Mesendoderm (in vitro differentiated cells): ENCODE measurements at regions not wholly inside any gene's neighbourhood (a gene's known extent, or its start where the extent isn't known, plus 50 kb on each side); places are given as distances from the start of the nearest gene placed in this dataset.

Source experiments
- DNase-seq: peaks from one replicate; pipeline ENCODE4 v3.0.0; 2013
- H2AK5ac ChIP-seq: 2 replicates; pipeline ENCODE4 v1.6.1; 2013; ENCODE audit warnings: low read length, inconsistent platforms
- H2BK120ac ChIP-seq: 2 replicates; pipeline ENCODE4 v1.6.1; 2013; ENCODE audit warnings: low read depth, mild to moderate bottlenecking, low read length, moderate library complexity, mixed read lengths
- H2BK15ac ChIP-seq: replicated peaks from 2 replicates; pipeline ENCODE4 v1.6.1; 2013; ENCODE audit warnings: low read depth, mild to moderate bottlenecking, moderate library complexity
- H2BK5ac ChIP-seq: 2 replicates; pipeline ENCODE4 v1.6.1; 2013; ENCODE audit warnings: low read length, inconsistent platforms
- H3K18ac ChIP-seq: 2 replicates; pipeline ENCODE4 v1.6.1; 2013; ENCODE audit warnings: mild to moderate bottlenecking, low read length, mixed read lengths
- H3K23ac ChIP-seq: one replicate; pipeline ENCODE4 v1.6.1; 2013; ENCODE audit warnings: low read length
- H3K27ac ChIP-seq: 2 replicates; pipeline ENCODE4 v1.5.1; 2013; ENCODE audit warnings: low read depth, mild to moderate bottlenecking, inconsistent platforms, low read length, moderate library complexity
- H3K27me3 ChIP-seq: 2 replicates; pipeline ENCODE4 v1.6.1; 2013; ENCODE audit warnings: low read length, control low read depth, mild to moderate bottlenecking, inconsistent platforms; ENCODE audit not compliant: insufficient read depth, poor library complexity
- H3K36me3 ChIP-seq: 2 replicates; pipeline ENCODE4 v1.6.1; 2013; ENCODE audit warnings: low read length, inconsistent platforms; ENCODE audit not compliant: control insufficient read depth, insufficient read depth
- H3K4ac ChIP-seq: one replicate; pipeline ENCODE4 v1.6.1; 2013; ENCODE audit warnings: low read depth, mild to moderate bottlenecking, low read length, moderate library complexity
- H3K4me1 ChIP-seq: 2 replicates; pipeline ENCODE4 v1.6.1; 2013; ENCODE audit warnings: low read depth, low read length, inconsistent platforms; ENCODE audit not compliant: control insufficient read depth
- H3K4me2 ChIP-seq: 2 replicates; pipeline ENCODE4 v1.6.1; 2013; ENCODE audit warnings: low read length
- H3K4me3 ChIP-seq: 2 replicates; pipeline ENCODE4 v1.5.1; 2013; ENCODE audit warnings: mild to moderate bottlenecking, low read length
- H3K56ac ChIP-seq: one replicate; pipeline ENCODE4 v1.6.1; 2013; ENCODE audit warnings: low read length
- H3K79me1 ChIP-seq: 2 replicates; pipeline ENCODE4 v1.6.1; 2013; ENCODE audit warnings: low read length, inconsistent platforms
- H3K79me2 ChIP-seq: 2 replicates; pipeline ENCODE4 v1.6.1; 2013; ENCODE audit warnings: mild to moderate bottlenecking, low read length; ENCODE audit not compliant: control insufficient read depth, insufficient read depth
- H3K9ac ChIP-seq: 2 replicates; pipeline ENCODE4 v1.6.1; 2013; ENCODE audit warnings: low read length, inconsistent platforms
- H4K5ac ChIP-seq: one replicate; pipeline ENCODE4 v1.6.1; 2013; ENCODE audit warnings: low read length
- H4K8ac ChIP-seq: one replicate; pipeline ENCODE4 v1.6.1; 2013; ENCODE audit warnings: low read depth, mild to moderate bottlenecking, control low read depth, low read length, moderate library complexity
- WGBS: extraction: QIAGEN DNeasy Blood & Tissue Kit; methylation state at CpG from one replicate; pipeline ENCODE4 v1.1.7; 2013; ENCODE audit warnings: low lambda C conversion rate, missing lambda C conversion rate; ENCODE audit not compliant: insufficient coverage; ENCODE audit errors: extremely low coverage; 5-methylcytosine and 5-hydroxymethylcytosine counted together

GRCh38 chr14:105863296-105864108, 337.1 kb downstream of the TMEM121 start:
- no peaks in the 10 kb centered on the region for H3K79me2 ChIP-seq
- no peak overlapping the region for H2BK5ac ChIP-seq
- no peak overlapping the region for H2BK15ac ChIP-seq
- H3K56ac ChIP-seq = no peak overlapping the region
- no peak overlapping the region for H3K27ac ChIP-seq
- H3K4me1 ChIP-seq = no peaks in the 10 kb centered on the region
- no CpG with 5 or more reads among the region's 25 CpGs for WGBS
- no peak overlapping the region for H2BK120ac ChIP-seq
- no peaks in the 10 kb centered on the region for H3K27me3 ChIP-seq
- no peak for DNase-seq
- no peak overlapping the region for H3K9ac ChIP-seq
- no peak overlapping the region for H3K4me3 ChIP-seq
- no peak overlapping the region for H3K4ac ChIP-seq
- no peak overlapping the region for H3K23ac ChIP-seq
- H4K5ac ChIP-seq = no peak overlapping the region
- H3K18ac ChIP-seq = no peak overlapping the region
- H2AK5ac ChIP-seq = no peak overlapping the region
- no peak overlapping the region for H3K4me2 ChIP-seq
- no peak overlapping the region for H4K8ac ChIP-seq
- no peaks in the 10 kb centered on the region for H3K79me1 ChIP-seq
- no peaks in the 10 kb centered on the region for H3K36me3 ChIP-seq

GRCh38 chr14:105864116-105864515, 337.7 kb downstream of the TMEM121 start:
- no peak overlapping the region for H4K8ac ChIP-seq
- H3K56ac ChIP-seq = no peak overlapping the region
- no peak overlapping the region for H2BK120ac ChIP-seq
- H3K27me3 ChIP-seq = no peaks in the 10 kb centered on the region
- H2BK15ac ChIP-seq = no peak overlapping the region
- WGBS = no CpG with 5 or more reads among the region's 13 CpGs
- H3K4me3 ChIP-seq = no peak overlapping the region
- H2AK5ac ChIP-seq = no peak overlapping the region
- no peak for DNase-seq
- H3K18ac ChIP-seq = no peak overlapping the region
- H3K27ac ChIP-seq = no peak overlapping the region
- no peak overlapping the region for H3K4ac ChIP-seq
- H3K9ac ChIP-seq = no peak overlapping the region
- no peak overlapping the region for H3K23ac ChIP-seq
- no peaks in the 10 kb centered on the region for H3K79me2 ChIP-seq
- no peak overlapping the region for H3K4me2 ChIP-seq
- no peaks in the 10 kb centered on the region for H3K4me1 ChIP-seq
- no peaks in the 10 kb centered on the region for H3K36me3 ChIP-seq
- no peak overlapping the region for H4K5ac ChIP-seq
- no peak overlapping the region for H2BK5ac ChIP-seq
- no peaks in the 10 kb centered on the region for H3K79me1 ChIP-seq

- Histone ChIP-seq H3K56ac (no peak overlapping the region), H2BK5ac (no peak overlapping the region), H3K9ac (no peak overlapping the region), H4K5ac (no peak overlapping the region), H3K79me2 (no peaks in the 10 kb centered on the region), H3K4me3 (no peak overlapping the region), H2BK120ac (no peak overlapping the region), H3K18ac (no peak overlapping the region), H3K23ac (no peak overlapping the region), H3K36me3 (no peaks in the 10 kb centered on the region), H2AK5ac (no peak overlapping the region), H3K4ac (no peak overlapping the region), H4K8ac (no peak overlapping the region), H2BK15ac (no peak overlapping the region), H3K4me1 (no peaks in the 10 kb centered on the region), H3K79me1 (no peaks in the 10 kb centered on the region), H3K27ac (no peak overlapping the region), H3K4me2 (no peak overlapping the region), H3K27me3 (no peaks in the 10 kb centered on the region)
- no CpG with 5 or more reads among the region's 19 CpGs for WGBS
- no peak for DNase-seq
Observed at GRCh38 chr14:105864651-105865265, 338.4 kb downstream of the TMEM121 start.

GRCh38 chr14:105865266-105865903, 339.0 kb downstream of the TMEM121 start:
- Histone ChIP-seq H3K56ac (no peak overlapping the region), H3K4ac (no peak overlapping the region)
- no CpG with 5 or more reads among the region's 15 CpGs for WGBS

GRCh38 chr14:105865904-105866840, 339.8 kb downstream of the TMEM121 start:
- Histone ChIP-seq H4K8ac (no peak overlapping the region), H3K23ac (no peak overlapping the region), H3K27ac (no peak overlapping the region), H3K9ac (no peak overlapping the region), H2BK15ac (no peak overlapping the region), H3K4ac (no peak overlapping the region), H3K27me3 (no peaks in the 10 kb centered on the region), H3K4me3 (no peak overlapping the region), H3K79me1 (no peaks in the 10 kb centered on the region), H3K79me2 (no peaks in the 10 kb centered on the region), H3K4me2 (no peak overlapping the region), H4K5ac (no peak overlapping the region), H3K4me1 (no peaks in the 10 kb centered on the region), H3K18ac (no peak overlapping the region), H2BK120ac (no peak overlapping the region), H2BK5ac (no peak overlapping the region), H2AK5ac (no peak overlapping the region), H3K56ac (no peak overlapping the region), H3K36me3 (no peaks in the 10 kb centered on the region)
- no CpG with 5 or more reads among the region's 32 CpGs for WGBS
- no peak for DNase-seq

More at GRCh38 chr14:105865266-105865903, 339.0 kb downstream of the TMEM121 start:
- no peaks in the 10 kb centered on the region for H3K36me3 ChIP-seq
- DNase-seq = no peak
- no peaks in the 10 kb centered on the region for H3K27me3 ChIP-seq
- no peak overlapping the region for H2BK15ac ChIP-seq
- no peaks in the 10 kb centered on the region for H3K79me2 ChIP-seq
- H3K4me1 ChIP-seq = no peaks in the 10 kb centered on the region
- no peak overlapping the region for H3K9ac ChIP-seq
- no peak overlapping the region for H3K4me3 ChIP-seq
- H3K4me2 ChIP-seq = no peak overlapping the region
- no peaks in the 10 kb centered on the region for H3K79me1 ChIP-seq
- no peak overlapping the region for H4K5ac ChIP-seq
- H2AK5ac ChIP-seq = no peak overlapping the region
- no peak overlapping the region for H2BK5ac ChIP-seq
- H4K8ac ChIP-seq = no peak overlapping the region
- H3K27ac ChIP-seq = no peak overlapping the region
- no peak overlapping the region for H2BK120ac ChIP-seq
- H3K23ac ChIP-seq = no peak overlapping the region
- H3K18ac ChIP-seq = no peak overlapping the region
